NT2/D1 (cell line): ENCODE measurements at regions not wholly inside any gene's neighbourhood (a gene's known extent, or its start where the extent isn't known, plus 50 kb on each side); places are given as distances from the start of the nearest gene placed in this dataset.

Experiments used
- SUZ12 ChIP-seq: IDR thresholded peaks from 2 replicates; pipeline ENCODE4 v1.6.1; 2011; ENCODE audit not compliant: insufficient read length, insufficient read depth; ENCODE audit errors: extremely low read depth
- YY1 ChIP-seq: IDR thresholded peaks from 2 replicates; pipeline ENCODE4 v1.6.1; 2011; ENCODE audit not compliant: insufficient read length, insufficient read depth

GRCh38 chr10:118958984-118959925, 70.3 kb upstream of the NANOS1 start:
- TF ChIP-seq YY1 (no peak), SUZ12 (no peak)
